GM12878 (cell line): ENCODE measurements at regions not wholly inside any gene's neighbourhood (a gene's known extent, or its start where the extent isn't known, plus 50 kb on each side); places are given as distances from the start of the nearest gene placed in this dataset.

Source experiments
- ATAC-seq: fragments of 200-7000 bp; cut with Tn5 transposase; 3 replicates; pipeline ENCODE4 v1.9.1; 2020; ENCODE audit warnings: mild to moderate bottlenecking, moderate library complexity
- BruUV-seq: library from RNA; stranded (reverse); fragments of 400-500 nt; replicated peaks from 2 replicates; lab custom pipeline; 2021; lab: Mats Ljungman, UMichigan
- CTCF ChIA-PET: fragments of 300-600 bp; sonication (Branson Sonifier 250); formaldehyde crosslinking; extraction: SDS; loops from one replicate; lab custom pipeline; 2021; ENCODE audit warnings: inconsistent platforms; lab: Yijun Ruan, JAX
- POLR2A ChIA-PET: fragments of 350-600 bp; formaldehyde crosslinking; extraction: SDS; loops from one replicate; lab custom pipeline; 2021; ENCODE audit warnings: inconsistent platforms; lab: Charles Lee
- RAD21 ChIA-PET: fragments of 300-600 bp; sonication (Branson Sonifier 250); formaldehyde crosslinking; loops from one replicate; lab custom pipeline; 2023; ENCODE audit warnings: antibody characterized with exemption; ENCODE audit not compliant: unreplicated experiment; lab: Charles Lee
- SMC1A ChIA-PET: fragments of 300-600 bp; sonication (Branson Sonifier 250); formaldehyde crosslinking; loops from one replicate; lab custom pipeline; 2023; ENCODE audit not compliant: unreplicated experiment, uncharacterized antibody; lab: Charles Lee
- DNase-seq: peaks from one replicate; pipeline ENCODE4 v3.0.0-alpha.2; 2011; ENCODE audit warnings: low read depth, low spot score
- FAIRE-seq: peaks from 3 replicates; lab custom pipeline; 2011; peaks lifted over from hg19 to GRCh38; lab: Jason Lieb, UNC
- H2AFZ ChIP-seq: 2 replicates; pipeline ENCODE4 v1.6.0; 2011; ENCODE audit warnings: low read depth, low read length, control low read depth; ENCODE audit not compliant: control insufficient read depth
- H3K27ac ChIP-seq: 2 replicates; pipeline ENCODE4 v1.5.1; 2011; ENCODE audit warnings: control low read depth; ENCODE audit not compliant: control insufficient read depth, insufficient read depth
- H3K27me3 ChIP-seq, 2 experiments: replicated peaks in 1 of 2; 2 replicates each; pipeline versions ENCODE4 v1.6.0 to v1.6.1; 2011; ENCODE audit warnings: low read length in 1 of 2; ENCODE audit not compliant: control insufficient read depth in 2 of 2, insufficient read depth in 2 of 2
- H3K36me3 ChIP-seq, 2 experiments: 2 replicates each; pipeline ENCODE4 v1.5.1; 2011; ENCODE audit warnings: low read length in 1 of 2; ENCODE audit not compliant: control insufficient read depth in 2 of 2, insufficient read depth in 2 of 2
- H3K4me1 ChIP-seq: 2 replicates; pipeline ENCODE4 v1.6.1; 2011; ENCODE audit warnings: mild to moderate bottlenecking, low read length, moderate library complexity, mixed read lengths; ENCODE audit not compliant: control insufficient read depth, insufficient read depth
- H3K4me2 ChIP-seq: 2 replicates; pipeline ENCODE4 v1.6.0; 2011; ENCODE audit warnings: control low read depth; ENCODE audit not compliant: control insufficient read depth, insufficient read depth
- H3K4me3 ChIP-seq: fragments of 200-600 bp; sonication (generic); 2 replicates; pipeline ENCODE4 v1.5.1; 2016
- H3K79me2 ChIP-seq: 2 replicates; pipeline ENCODE4 v1.6.0; 2011; ENCODE audit warnings: low read length; ENCODE audit not compliant: control insufficient read depth, insufficient read depth
- H3K9ac ChIP-seq: 2 replicates; pipeline ENCODE4 v1.8.0; 2011; ENCODE audit warnings: low read length, control low read depth, mixed read lengths; ENCODE audit not compliant: control insufficient read depth, insufficient read depth
- H3K9me3 ChIP-seq: replicated peaks from 3 replicates; pipeline ENCODE4 v1.5.1; 2011; ENCODE audit warnings: mild to moderate bottlenecking, low read length; ENCODE audit not compliant: control insufficient read depth, insufficient read depth
- H4K20me1 ChIP-seq: 2 replicates; pipeline ENCODE4 v1.6.0; 2011; ENCODE audit not compliant: control insufficient read depth, insufficient read depth
- BACH1 ChIP-seq: fragments of 450-650 bp; IDR thresholded peaks from 2 replicates; pipeline ENCODE4 v1.6.1; 2017; ENCODE audit warnings: mild to moderate bottlenecking, borderline replicate concordance
- CREM ChIP-seq: IDR thresholded peaks from 2 replicates; pipeline ENCODE4 v1.6.1; 2014; ENCODE audit warnings: antibody characterized with exemption, low read depth
- ESRRA ChIP-seq: IDR thresholded peaks from 2 replicates; pipeline ENCODE4 v1.6.1; 2012; ENCODE audit warnings: mild to moderate bottlenecking, low read length, improper control_type of control experiment
- HCFC1 ChIP-seq: fragments of 150-350 bp; IDR thresholded peaks from 2 replicates; pipeline ENCODE4 v1.6.1; 2014; ENCODE audit warnings: low read length
- IRF4 ChIP-seq: IDR thresholded peaks from 2 replicates; pipeline ENCODE4 v1.6.1; 2011; ENCODE audit warnings: low read depth, low read length
- KAT2A ChIP-seq: conservative IDR thresholded peaks from 2 replicates; pipeline ENCODE4 v1.6.1; 2011; ENCODE audit warnings: low read depth, low read length; ENCODE audit not compliant: control insufficient read depth
- MEF2B ChIP-seq: fragments of 450-650 bp; IDR thresholded peaks from 2 replicates; pipeline ENCODE4 v1.6.1; 2018; ENCODE audit warnings: mild to moderate bottlenecking, moderate library complexity; ENCODE audit not compliant: partially characterized antibody, poor library complexity, severe bottlenecking
- MYB ChIP-seq: fragments of 150-350 bp; IDR thresholded peaks from 2 replicates; pipeline ENCODE4 v1.6.1; 2014; ENCODE audit warnings: mild to moderate bottlenecking, low read depth, low read length, borderline replicate concordance
- PAX5 ChIP-seq: IDR thresholded peaks from 2 replicates; pipeline ENCODE4 v1.6.1; 2011; ENCODE audit warnings: low read depth, low read length, borderline replicate concordance
- RAD21 ChIP-seq: IDR thresholded peaks from 2 replicates; pipeline ENCODE4 v1.6.1; 2011; ENCODE audit warnings: mild to moderate bottlenecking, low read depth, low read length, moderate library complexity; ENCODE audit not compliant: insufficient read depth
- RBBP5 ChIP-seq: fragments of 200-600 bp; sonication (generic); conservative IDR thresholded peaks from 2 replicates; pipeline ENCODE4 v1.6.1; 2016
- SUPT20H ChIP-seq: IDR thresholded peaks from 2 replicates; pipeline ENCODE4 v1.6.1; 2011; ENCODE audit warnings: low read depth, mild to moderate bottlenecking, low read length, moderate library complexity, borderline replicate concordance; ENCODE audit not compliant: control insufficient read depth
- ZNF207 ChIP-seq: fragments of 450-650 bp; IDR thresholded peaks from 2 replicates; pipeline ENCODE4 v1.6.1; 2014; ENCODE audit warnings: antibody characterized with exemption, mild to moderate bottlenecking, borderline replicate concordance
- ZNF622 ChIP-seq: fragments of 450-650 bp; IDR thresholded peaks from 2 replicates; pipeline ENCODE4 v1.6.1; 2017; ENCODE audit warnings: mild to moderate bottlenecking, inconsistent platforms
- WGBS: methylation state at CpG from one replicate; pipeline ENCODE4 v1.1.6; 2016; ENCODE audit warnings: low lambda C conversion rate; ENCODE audit not compliant: insufficient replicate concordance, insufficient coverage; ENCODE audit errors: missing lambda C conversion rate; 5-methylcytosine and 5-hydroxymethylcytosine counted together
- in situ Hi-C: fragments of 300-500 bp; cut with MboI; formaldehyde crosslinking; loops from 9 replicates; pipeline ENCODE4 v1.14.3; 2018; ENCODE audit warnings: mixed read lengths
- intact Hi-C: fragments of 100-400 bp; cut with micrococcal nuclease; formaldehyde crosslinking; loops from one replicate; pipeline ENCODE4 v1.14.2; 2022; ENCODE audit not compliant: unreplicated experiment
- TF ChIP-seq, protein P1 (sequence below): fragments of 450-650 bp; IDR thresholded peaks from 2 replicates; pipeline ENCODE4 v1.6.1; 2017; ENCODE audit warnings: mild to moderate bottlenecking, low read depth, inconsistent platforms; ENCODE audit not compliant: poor library complexity, severe bottlenecking
- TF ChIP-seq, protein P2 (sequence below), 3 experiments: IDR thresholded peaks in 2 of 3; conservative IDR thresholded peaks in 1 of 3; 2 replicates each; pipeline ENCODE4 v1.5.1; 2011; ENCODE audit warnings: low read depth in 3 of 3, low read length in 3 of 3, mild to moderate bottlenecking in 3 of 3, control low read depth in 2 of 3, moderate library complexity in 2 of 3, inconsistent platforms in 1 of 3, mixed read lengths in 1 of 3; ENCODE audit not compliant: control insufficient read depth in 2 of 3, insufficient read depth in 1 of 3; ENCODE audit errors: extremely low read depth in 1 of 3
- TF ChIP-seq, protein P3 (sequence below): IDR thresholded peaks from 2 replicates; pipeline ENCODE4 v1.6.1; 2011; ENCODE audit warnings: borderline replicate concordance, low read depth, mild to moderate bottlenecking, moderate library complexity, low read length; ENCODE audit not compliant: insufficient read depth, poor library complexity, severe bottlenecking
- TF ChIP-seq, protein P4 (sequence below): fragments of 450-650 bp; IDR thresholded peaks from 2 replicates; pipeline ENCODE4 v1.6.1; 2016; ENCODE audit warnings: mild to moderate bottlenecking

DNA sequence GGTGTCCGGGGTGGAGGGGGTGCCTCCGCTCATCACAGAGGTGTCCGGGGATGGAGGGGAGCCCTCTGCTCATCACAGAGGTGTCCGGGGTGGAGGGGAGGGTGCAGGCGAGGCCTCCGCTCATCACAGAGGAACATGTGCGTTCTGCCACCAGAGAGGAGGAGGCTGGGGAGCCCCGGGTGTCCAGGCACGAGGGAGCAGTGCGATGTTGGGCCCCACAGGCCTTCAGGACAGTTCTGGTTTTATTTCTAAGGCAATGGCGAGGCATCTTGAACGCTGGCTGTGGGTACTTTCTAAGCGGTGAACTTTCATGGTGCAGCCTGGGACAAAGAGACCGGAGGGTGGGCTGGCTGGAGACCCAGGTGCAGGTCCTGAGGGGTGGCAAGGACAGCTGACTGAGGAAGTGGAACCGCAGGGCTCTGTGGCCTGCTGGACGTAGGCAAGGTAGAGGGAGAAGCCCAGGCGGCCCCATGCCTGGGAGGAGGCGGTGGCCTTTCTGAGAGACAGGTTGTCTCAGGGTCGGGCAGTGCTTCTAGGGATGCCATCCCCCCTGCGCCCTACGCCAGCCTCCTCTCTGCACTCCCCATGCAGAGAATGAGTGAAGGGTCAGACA lies 196.6 kb upstream of the SALL3 start:
- DNase-seq: no peak
- no peak overlapping the region for H3K4me2 ChIP-seq
- no TSS peak for BruUV-seq
- H3K9ac ChIP-seq: no peak overlapping the region
- POLR2A ChIA-PET: no interaction called here
- H3K27me3 ChIP-seq: no peaks in the 10 kb centered on the region
- no peak overlapping the region for H2AFZ ChIP-seq
- TF ChIP-seq, protein P1, sequence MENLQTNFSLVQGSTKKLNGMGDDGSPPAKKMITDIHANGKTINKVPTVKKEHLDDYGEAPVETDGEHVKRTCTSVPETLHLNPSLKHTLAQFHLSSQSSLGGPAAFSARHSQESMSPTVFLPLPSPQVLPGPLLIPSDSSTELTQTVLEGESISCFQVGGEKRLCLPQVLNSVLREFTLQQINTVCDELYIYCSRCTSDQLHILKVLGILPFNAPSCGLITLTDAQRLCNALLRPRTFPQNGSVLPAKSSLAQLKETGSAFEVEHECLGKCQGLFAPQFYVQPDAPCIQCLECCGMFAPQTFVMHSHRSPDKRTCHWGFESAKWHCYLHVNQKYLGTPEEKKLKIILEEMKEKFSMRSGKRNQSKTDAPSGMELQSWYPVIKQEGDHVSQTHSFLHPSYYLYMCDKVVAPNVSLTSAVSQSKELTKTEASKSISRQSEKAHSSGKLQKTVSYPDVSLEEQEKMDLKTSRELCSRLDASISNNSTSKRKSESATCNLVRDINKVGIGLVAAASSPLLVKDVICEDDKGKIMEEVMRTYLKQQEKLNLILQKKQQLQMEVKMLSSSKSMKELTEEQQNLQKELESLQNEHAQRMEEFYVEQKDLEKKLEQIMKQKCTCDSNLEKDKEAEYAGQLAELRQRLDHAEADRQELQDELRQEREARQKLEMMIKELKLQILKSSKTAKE: no peak
- TF ChIP-seq PAX5 (no peak), BACH1 (no peak), ZNF207 (no peak), SUPT20H (no peak), ESRRA (no peak), RAD21 (no peak), IRF4 (no peak), MEF2B (no peak), RBBP5 (no peak), KAT2A (no peak), ZNF622 (no peak), CREM (no peak), MYB (no peak), HCFC1 (no peak)
- TF ChIP-seq, protein P2, sequence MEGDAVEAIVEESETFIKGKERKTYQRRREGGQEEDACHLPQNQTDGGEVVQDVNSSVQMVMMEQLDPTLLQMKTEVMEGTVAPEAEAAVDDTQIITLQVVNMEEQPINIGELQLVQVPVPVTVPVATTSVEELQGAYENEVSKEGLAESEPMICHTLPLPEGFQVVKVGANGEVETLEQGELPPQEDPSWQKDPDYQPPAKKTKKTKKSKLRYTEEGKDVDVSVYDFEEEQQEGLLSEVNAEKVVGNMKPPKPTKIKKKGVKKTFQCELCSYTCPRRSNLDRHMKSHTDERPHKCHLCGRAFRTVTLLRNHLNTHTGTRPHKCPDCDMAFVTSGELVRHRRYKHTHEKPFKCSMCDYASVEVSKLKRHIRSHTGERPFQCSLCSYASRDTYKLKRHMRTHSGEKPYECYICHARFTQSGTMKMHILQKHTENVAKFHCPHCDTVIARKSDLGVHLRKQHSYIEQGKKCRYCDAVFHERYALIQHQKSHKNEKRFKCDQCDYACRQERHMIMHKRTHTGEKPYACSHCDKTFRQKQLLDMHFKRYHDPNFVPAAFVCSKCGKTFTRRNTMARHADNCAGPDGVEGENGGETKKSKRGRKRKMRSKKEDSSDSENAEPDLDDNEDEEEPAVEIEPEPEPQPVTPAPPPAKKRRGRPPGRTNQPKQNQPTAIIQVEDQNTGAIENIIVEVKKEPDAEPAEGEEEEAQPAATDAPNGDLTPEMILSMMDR (IDR thresholded peaks at IDR 0.05 in 2 of 3, conservative IDR thresholded peaks at IDR 0.05 in 1 of 3; ENCODE audit: control insufficient read depth in 2 of 3, extremely low read depth in 1 of 3, insufficient read depth in 1 of 3, low read depth in 3 of 3, low read length in 3 of 3): no peak
- TF ChIP-seq, protein P3, sequence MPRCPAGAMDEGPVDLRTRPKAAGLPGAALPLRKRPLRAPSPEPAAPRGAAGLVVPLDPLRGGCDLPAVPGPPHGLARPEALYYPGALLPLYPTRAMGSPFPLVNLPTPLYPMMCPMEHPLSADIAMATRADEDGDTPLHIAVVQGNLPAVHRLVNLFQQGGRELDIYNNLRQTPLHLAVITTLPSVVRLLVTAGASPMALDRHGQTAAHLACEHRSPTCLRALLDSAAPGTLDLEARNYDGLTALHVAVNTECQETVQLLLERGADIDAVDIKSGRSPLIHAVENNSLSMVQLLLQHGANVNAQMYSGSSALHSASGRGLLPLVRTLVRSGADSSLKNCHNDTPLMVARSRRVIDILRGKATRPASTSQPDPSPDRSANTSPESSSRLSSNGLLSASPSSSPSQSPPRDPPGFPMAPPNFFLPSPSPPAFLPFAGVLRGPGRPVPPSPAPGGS: no peak
- TF ChIP-seq, protein P4, sequence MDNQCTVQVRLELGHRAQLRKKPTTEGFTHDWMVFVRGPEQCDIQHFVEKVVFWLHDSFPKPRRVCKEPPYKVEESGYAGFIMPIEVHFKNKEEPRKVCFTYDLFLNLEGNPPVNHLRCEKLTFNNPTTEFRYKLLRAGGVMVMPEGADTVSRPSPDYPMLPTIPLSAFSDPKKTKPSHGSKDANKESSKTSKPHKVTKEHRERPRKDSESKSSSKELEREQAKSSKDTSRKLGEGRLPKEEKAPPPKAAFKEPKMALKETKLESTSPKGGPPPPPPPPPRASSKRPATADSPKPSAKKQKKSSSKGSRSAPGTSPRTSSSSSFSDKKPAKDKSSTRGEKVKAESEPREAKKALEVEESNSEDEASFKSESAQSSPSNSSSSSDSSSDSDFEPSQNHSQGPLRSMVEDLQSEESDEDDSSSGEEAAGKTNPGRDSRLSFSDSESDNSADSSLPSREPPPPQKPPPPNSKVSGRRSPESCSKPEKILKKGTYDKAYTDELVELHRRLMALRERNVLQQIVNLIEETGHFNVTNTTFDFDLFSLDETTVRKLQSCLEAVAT: no peak
- TF ChIP-seq, all 136 proteins: peak for 0
- ATAC-seq: no peak
- RAD21 ChIA-PET: no interaction called here
- in situ Hi-C loops: no loop called here
- WGBS: 30% methylated on average over 18 of the region's 21 CpGs
- Histone ChIP-seq H4K20me1 (no peaks in the 10 kb centered on the region), H3K4me3 (no peak overlapping the region), H3K27ac (no peak overlapping the region), H3K4me1 (no peaks in the 10 kb centered on the region), H3K79me2 (no peaks in the 10 kb centered on the region), H3K9me3 (no peaks in the 10 kb centered on the region; the same call in 2 of the 3 replicates), H3K36me3 (no peaks in the 10 kb centered on the region)
- SMC1A ChIA-PET: no interaction called here
- no peak for FAIRE-seq
- intact Hi-C loops: no loop called here
- CTCF ChIA-PET: no interaction called here
